ENCODE measurements at regions not wholly inside any gene's neighbourhood (a gene's known extent, or its start where the extent isn't known, plus 50 kb on each side); places are given as distances from the start of the nearest gene placed in this dataset.

GRCh38 chr2:13905831-13906230 lies 726.7 kb upstream of the LRATD1 start:
- Histone ChIP-seq H3K36me3 (ENCODE audit: control insufficient read depth, insufficient read depth, low read length) (no peaks in the 10 kb centered on the region), H3K4me3 (ENCODE audit: low read length) (no peak overlapping the region), H3K27me3 (ENCODE audit: control insufficient read depth, insufficient read depth, low read length) (no peaks in the 10 kb centered on the region), H3K4me1 (ENCODE audit: control insufficient read depth, insufficient read depth, low read length) (no peaks in the 10 kb centered on the region), H3K9me3 (replicated peaks; ENCODE audit: control insufficient read depth, low read depth, low read length) (no peaks in the 10 kb centered on the region), H3K27ac (ENCODE audit: low read length) (no peak overlapping the region)
- no CpG with 5 or more reads among the region's 2 CpGs for WGBS (ENCODE audit: insufficient coverage)
- DNase-seq = peak; percentile 4

- Histone ChIP-seq H3K36me3 (ENCODE audit: control insufficient read depth, insufficient read depth, low read length) (no peaks in the 10 kb centered on the region), H3K4me1 (ENCODE audit: control insufficient read depth, insufficient read depth, low read length) (no peaks in the 10 kb centered on the region), H3K9me3 (replicated peaks; ENCODE audit: control insufficient read depth, low read depth, low read length) (no peaks in the 10 kb centered on the region), H3K27ac (ENCODE audit: low read length) (no peak overlapping the region), H3K4me3 (ENCODE audit: low read length) (no peak overlapping the region), H3K27me3 (ENCODE audit: control insufficient read depth, insufficient read depth, low read length) (no peaks in the 10 kb centered on the region)
- no CpG with 5 or more reads among the region's 2 CpGs for WGBS (ENCODE audit: insufficient coverage)
- DNase-seq = peak; percentile 83
Measured at GRCh38 chr2:13916066-13916465, 716.5 kb upstream of the LRATD1 start.

GRCh38 chr2:13917958-13918357 lies 714.6 kb upstream of the LRATD1 start:
- Histone ChIP-seq H3K4me3 (ENCODE audit: low read length) (no peak overlapping the region), H3K4me1 (ENCODE audit: control insufficient read depth, insufficient read depth, low read length) (no peaks in the 10 kb centered on the region), H3K27ac (ENCODE audit: low read length) (no peak overlapping the region), H3K36me3 (ENCODE audit: control insufficient read depth, insufficient read depth, low read length) (no peaks in the 10 kb centered on the region), H3K27me3 (ENCODE audit: control insufficient read depth, insufficient read depth, low read length) (no peaks in the 10 kb centered on the region), H3K9me3 (replicated peaks; ENCODE audit: control insufficient read depth, low read depth, low read length) (no peaks in the 10 kb centered on the region)
- WGBS (ENCODE audit: insufficient coverage) = no CpG with 5 or more reads among the region's 1 CpG
- DNase-seq = no peak

GRCh38 chr2:13919981-13920382 lies 712.5 kb upstream of the LRATD1 start:
- DNase-seq = no peak
- H3K36me3 ChIP-seq (ENCODE audit: control insufficient read depth, insufficient read depth, low read length) = no peaks in the 10 kb centered on the region
- no CpG with 5 or more reads among the region's 4 CpGs for WGBS (ENCODE audit: insufficient coverage)
- no peak overlapping the region for H3K4me3 ChIP-seq (ENCODE audit: low read length)
- H3K4me1 ChIP-seq (ENCODE audit: control insufficient read depth, insufficient read depth, low read length) = no peaks in the 10 kb centered on the region
- no peak overlapping the region for H3K27ac ChIP-seq (ENCODE audit: low read length)
- H3K9me3 ChIP-seq (replicated peaks; ENCODE audit: control insufficient read depth, low read depth, low read length) = no peaks in the 10 kb centered on the region
- no peaks in the 10 kb centered on the region for H3K27me3 ChIP-seq (ENCODE audit: control insufficient read depth, insufficient read depth, low read length)

- Histone ChIP-seq H3K27ac (ENCODE audit: low read length) (no peak overlapping the region), H3K27me3 (ENCODE audit: control insufficient read depth, insufficient read depth, low read length) (no peaks in the 10 kb centered on the region), H3K4me1 (ENCODE audit: control insufficient read depth, insufficient read depth, low read length) (no peaks in the 10 kb centered on the region), H3K4me3 (ENCODE audit: low read length) (no peak overlapping the region), H3K36me3 (ENCODE audit: control insufficient read depth, insufficient read depth, low read length) (no peaks in the 10 kb centered on the region), H3K9me3 (replicated peaks; ENCODE audit: control insufficient read depth, low read depth, low read length) (no peaks in the 10 kb centered on the region)
- WGBS (ENCODE audit: insufficient coverage) = no CpG with 5 or more reads among the region's 2 CpGs
- no peak for DNase-seq
Measured at GRCh38 chr2:13921245-13921644, 711.3 kb upstream of the LRATD1 start.

GRCh38 chr2:13923823-13924222 lies 708.7 kb upstream of the LRATD1 start:
- no peak for DNase-seq
- no CpG with 5 or more reads among the region's 6 CpGs for WGBS (ENCODE audit: insufficient coverage)
- H3K36me3 ChIP-seq (ENCODE audit: control insufficient read depth, insufficient read depth, low read length) = no peaks in the 10 kb centered on the region

GRCh38 chr2:13942111-13942510 lies 690.4 kb upstream of the LRATD1 start:
- Histone ChIP-seq H3K4me3 (ENCODE audit: low read length) (no peak overlapping the region), H3K4me1 (ENCODE audit: control insufficient read depth, insufficient read depth, low read length) (no peaks in the 10 kb centered on the region), H3K36me3 (ENCODE audit: control insufficient read depth, insufficient read depth, low read length) (no peaks in the 10 kb centered on the region), H3K9me3 (replicated peaks; ENCODE audit: control insufficient read depth, low read depth, low read length) (no peaks in the 10 kb centered on the region), H3K27me3 (ENCODE audit: control insufficient read depth, insufficient read depth, low read length) (no peaks in the 10 kb centered on the region), H3K27ac (ENCODE audit: low read length) (no peak overlapping the region)
- WGBS (ENCODE audit: insufficient coverage) = no CpG with 5 or more reads among the region's 2 CpGs
- DNase-seq = no peak

More at GRCh38 chr2:13923823-13924222, 708.7 kb upstream of the LRATD1 start:
- H3K4me3 ChIP-seq (ENCODE audit: low read length) = no peak overlapping the region
- H3K27ac ChIP-seq (ENCODE audit: low read length) = no peak overlapping the region
- H3K27me3 ChIP-seq (ENCODE audit: control insufficient read depth, insufficient read depth, low read length) = no peaks in the 10 kb centered on the region
- H3K9me3 ChIP-seq (replicated peaks; ENCODE audit: control insufficient read depth, low read depth, low read length) = no peaks in the 10 kb centered on the region
- H3K4me1 ChIP-seq (ENCODE audit: control insufficient read depth, insufficient read depth, low read length) = no peaks in the 10 kb centered on the region

GRCh38 chr2:13950761-13951160 lies 681.8 kb upstream of the LRATD1 start:
- Histone ChIP-seq H3K27ac (ENCODE audit: low read length) (no peak overlapping the region), H3K36me3 (ENCODE audit: control insufficient read depth, insufficient read depth, low read length) (no peaks in the 10 kb centered on the region), H3K4me3 (ENCODE audit: low read length) (no peak overlapping the region), H3K4me1 (ENCODE audit: control insufficient read depth, insufficient read depth, low read length) (no peaks in the 10 kb centered on the region), H3K27me3 (ENCODE audit: control insufficient read depth, insufficient read depth, low read length) (no peaks in the 10 kb centered on the region), H3K9me3 (replicated peaks; ENCODE audit: control insufficient read depth, low read depth, low read length) (no peaks in the 10 kb centered on the region)
- no peak for DNase-seq
- no CpG with 5 or more reads among the region's 2 CpGs for WGBS (ENCODE audit: insufficient coverage)

GRCh38 chr2:13968811-13969210 lies 663.7 kb upstream of the LRATD1 start:
- Histone ChIP-seq H3K36me3 (ENCODE audit: control insufficient read depth, insufficient read depth, low read length) (no peaks in the 10 kb centered on the region), H3K27me3 (ENCODE audit: control insufficient read depth, insufficient read depth, low read length) (no peaks in the 10 kb centered on the region), H3K4me3 (ENCODE audit: low read length) (no peak overlapping the region), H3K9me3 (replicated peaks; ENCODE audit: control insufficient read depth, low read depth, low read length) (no peaks in the 10 kb centered on the region), H3K4me1 (ENCODE audit: control insufficient read depth, insufficient read depth, low read length) (no peaks in the 10 kb centered on the region), H3K27ac (ENCODE audit: low read length) (no peak overlapping the region)
- WGBS (ENCODE audit: insufficient coverage) = no CpG with 5 or more reads among the region's 2 CpGs
- DNase-seq = no peak

GRCh38 chr2:13986119-13986720 lies 646.3 kb upstream of the LRATD1 start:
- H3K4me1 ChIP-seq (ENCODE audit: control insufficient read depth, insufficient read depth, low read length) = no peaks in the 10 kb centered on the region
- no peak for DNase-seq
- H3K4me3 ChIP-seq (ENCODE audit: low read length) = no peak overlapping the region
- no peak overlapping the region for H3K27ac ChIP-seq (ENCODE audit: low read length)
- no peaks in the 10 kb centered on the region for H3K9me3 ChIP-seq (replicated peaks; ENCODE audit: control insufficient read depth, low read depth, low read length)
- no peaks in the 10 kb centered on the region for H3K36me3 ChIP-seq (ENCODE audit: control insufficient read depth, insufficient read depth, low read length)
- WGBS (ENCODE audit: insufficient coverage) = 78% methylated on average over 2 of the region's 8 CpGs
- no peaks in the 10 kb centered on the region for H3K27me3 ChIP-seq (ENCODE audit: control insufficient read depth, insufficient read depth, low read length)

- DNase-seq = no peak
- no peaks in the 10 kb centered on the region for H3K36me3 ChIP-seq (ENCODE audit: control insufficient read depth, insufficient read depth, low read length)
- no peaks in the 10 kb centered on the region for H3K27me3 ChIP-seq (ENCODE audit: control insufficient read depth, insufficient read depth, low read length)
- H3K4me3 ChIP-seq (ENCODE audit: low read length) = no peak overlapping the region
- no peak overlapping the region for H3K27ac ChIP-seq (ENCODE audit: low read length)
- H3K4me1 ChIP-seq (ENCODE audit: control insufficient read depth, insufficient read depth, low read length) = no peaks in the 10 kb centered on the region
- no peaks in the 10 kb centered on the region for H3K9me3 ChIP-seq (replicated peaks; ENCODE audit: control insufficient read depth, low read depth, low read length)
Measured at GRCh38 chr2:13996527-13996926, 636.0 kb upstream of the LRATD1 start.
